ENCODE measurements at regions not wholly inside any gene's neighbourhood (a gene's known extent, or its start where the extent isn't known, plus 50 kb on each side); places are given as distances from the start of the nearest gene placed in this dataset.

GRCh38 chr17:79556271-79556670 is 54.6 kb downstream of the RBFOX3 start:
- TF ChIP-seq POLR2A (IDR thresholded peaks at IDR 0.05) = no peak
- no peak for TF ChIP-seq CTCF (IDR thresholded peaks at IDR 0.05)

All from body of pancreas (tissue), 4 donors.